GM10266 (cell line): ENCODE measurements at regions not wholly inside any gene's neighbourhood (a gene's known extent, or its start where the extent isn't known, plus 50 kb on each side); places are given as distances from the start of the nearest gene placed in this dataset.

Experiments
- DNase-seq: peaks from one replicate; pipeline ENCODE4 v3.0.0; 2012; ENCODE audit errors: extremely low spot score
- TF ChIP-seq, protein P1 (sequence below): IDR thresholded peaks from 2 replicates; pipeline ENCODE4 v1.5.1; 2012; ENCODE audit warnings: mild to moderate bottlenecking, low read depth; ENCODE audit not compliant: control insufficient read depth, insufficient read depth; ENCODE audit errors: missing control alignments

DNA sequence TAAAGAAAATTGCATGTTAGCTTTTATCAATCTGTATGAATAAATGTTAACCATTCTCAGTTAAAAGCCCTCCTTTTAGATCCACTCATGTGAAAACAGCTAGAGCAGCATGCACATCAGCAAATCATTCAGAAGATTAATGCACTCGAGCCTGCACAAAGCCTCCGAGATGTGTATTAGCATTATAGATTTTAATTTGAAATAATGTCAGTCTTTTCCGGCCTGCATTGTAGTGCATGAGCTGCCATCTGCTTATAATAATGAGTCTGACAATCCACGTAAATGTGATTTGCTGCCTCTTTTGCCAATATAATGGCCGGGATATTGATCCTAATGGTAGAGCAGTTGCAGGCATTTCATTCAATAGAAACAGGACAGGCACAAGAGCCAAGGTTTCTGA is 585.1 kb downstream of the IRX1 start:
- TF ChIP-seq, protein P1, sequence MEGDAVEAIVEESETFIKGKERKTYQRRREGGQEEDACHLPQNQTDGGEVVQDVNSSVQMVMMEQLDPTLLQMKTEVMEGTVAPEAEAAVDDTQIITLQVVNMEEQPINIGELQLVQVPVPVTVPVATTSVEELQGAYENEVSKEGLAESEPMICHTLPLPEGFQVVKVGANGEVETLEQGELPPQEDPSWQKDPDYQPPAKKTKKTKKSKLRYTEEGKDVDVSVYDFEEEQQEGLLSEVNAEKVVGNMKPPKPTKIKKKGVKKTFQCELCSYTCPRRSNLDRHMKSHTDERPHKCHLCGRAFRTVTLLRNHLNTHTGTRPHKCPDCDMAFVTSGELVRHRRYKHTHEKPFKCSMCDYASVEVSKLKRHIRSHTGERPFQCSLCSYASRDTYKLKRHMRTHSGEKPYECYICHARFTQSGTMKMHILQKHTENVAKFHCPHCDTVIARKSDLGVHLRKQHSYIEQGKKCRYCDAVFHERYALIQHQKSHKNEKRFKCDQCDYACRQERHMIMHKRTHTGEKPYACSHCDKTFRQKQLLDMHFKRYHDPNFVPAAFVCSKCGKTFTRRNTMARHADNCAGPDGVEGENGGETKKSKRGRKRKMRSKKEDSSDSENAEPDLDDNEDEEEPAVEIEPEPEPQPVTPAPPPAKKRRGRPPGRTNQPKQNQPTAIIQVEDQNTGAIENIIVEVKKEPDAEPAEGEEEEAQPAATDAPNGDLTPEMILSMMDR, result no peak

DNA sequence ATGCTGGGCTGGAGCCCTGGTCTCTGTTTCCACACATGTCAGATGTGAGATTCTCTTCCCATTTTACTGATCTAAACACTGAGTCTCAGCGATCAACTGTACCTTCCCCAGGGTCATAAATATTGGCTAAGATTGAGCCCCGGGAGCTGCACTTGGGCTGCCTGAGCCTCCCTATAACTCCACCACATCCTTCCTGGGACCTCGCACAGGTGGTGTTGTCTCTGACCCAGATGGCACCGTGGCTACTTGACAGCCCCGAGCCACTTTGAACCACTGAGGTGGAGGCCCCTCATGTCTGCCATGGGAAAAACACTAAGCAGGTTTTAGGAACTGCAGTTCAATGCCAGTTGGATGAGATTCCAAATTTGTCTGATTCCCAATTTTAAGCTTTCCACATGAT is 586.5 kb downstream of the IRX1 start:
- DNase-seq, result no peak
- TF ChIP-seq, protein P1, result no peak

More for the DNA sequence above, 585.1 kb downstream of the IRX1 start:
- DNase-seq, result no peak

DNA sequence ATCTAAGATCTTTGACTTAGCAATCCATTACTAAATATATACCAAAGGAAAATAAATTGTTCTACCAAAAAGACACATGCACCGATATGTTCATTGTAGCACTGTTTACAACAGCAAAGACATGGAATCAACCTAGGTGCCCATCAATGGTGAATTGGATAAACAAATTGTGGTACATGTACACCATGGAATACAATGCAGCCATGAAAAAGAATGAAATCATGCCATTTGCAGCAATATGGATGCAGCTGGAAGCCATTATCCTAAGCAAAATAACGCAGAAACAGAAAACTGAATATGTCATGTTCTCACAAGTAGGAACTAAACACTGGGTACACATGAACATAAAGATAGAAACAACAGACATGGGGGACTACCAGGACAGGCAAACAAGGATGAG is 589.5 kb downstream of the IRX1 start:
- DNase-seq, result no peak
- TF ChIP-seq, protein P1, result no peak

DNA sequence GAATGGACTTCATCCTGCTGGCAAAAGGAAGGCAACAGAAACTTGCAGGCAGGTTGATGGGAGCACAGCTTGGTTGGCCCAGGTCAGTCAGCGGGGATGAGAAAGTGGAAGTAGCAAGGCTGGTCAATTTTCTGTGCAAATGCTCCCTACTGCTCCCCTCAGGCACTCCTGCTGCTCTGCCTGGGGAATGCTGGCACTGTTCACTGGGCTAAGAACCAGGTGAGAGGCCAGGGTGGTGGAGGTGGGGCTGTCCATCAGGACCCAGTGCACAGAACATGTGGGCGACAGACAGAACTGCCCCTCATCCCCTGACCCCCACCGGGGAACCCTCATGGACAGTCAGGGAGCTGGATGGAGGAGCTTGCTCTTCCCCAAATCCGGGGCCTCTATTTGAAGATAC is 593.1 kb downstream of the IRX1 start:
- TF ChIP-seq, protein P1, result no peak
- DNase-seq, result no peak

DNA sequence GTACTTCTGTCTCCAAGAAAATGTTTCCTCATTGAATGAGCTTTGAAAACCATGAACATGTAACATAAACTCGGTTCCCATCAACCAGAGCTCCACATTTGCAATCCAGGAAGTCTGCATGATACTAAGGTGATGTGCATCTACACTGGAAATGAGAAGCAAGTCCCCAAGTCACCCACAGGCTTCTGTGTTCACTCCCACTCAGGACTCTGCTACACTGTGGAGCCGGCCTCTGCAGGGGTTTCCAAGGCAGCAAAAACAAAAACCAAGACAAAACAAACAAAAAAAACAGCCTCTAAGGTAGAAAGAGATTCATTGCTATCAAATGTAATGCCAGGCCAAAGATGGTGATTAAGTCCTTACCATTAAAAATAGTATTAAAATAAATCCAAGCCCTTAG is 593.7 kb downstream of the IRX1 start:
- TF ChIP-seq, protein P1, result no peak
- no peak for DNase-seq

DNA sequence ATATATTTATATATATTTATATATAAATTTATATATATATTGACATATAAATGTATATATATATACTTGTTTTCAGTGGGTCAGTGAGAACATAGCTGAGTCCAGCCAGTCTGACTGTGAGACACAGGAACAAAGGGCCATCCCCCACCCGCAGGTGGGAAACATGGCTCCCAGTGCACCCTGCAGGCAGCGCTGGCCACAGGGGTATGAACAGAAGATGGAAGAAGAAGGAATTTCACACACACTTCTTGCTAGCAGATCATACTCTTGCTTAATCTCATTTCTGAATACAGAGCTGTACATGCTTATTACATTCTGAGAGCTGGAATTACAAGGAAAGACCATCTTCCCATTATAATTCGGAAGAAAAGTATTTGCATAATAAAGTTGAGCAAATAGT is 595.4 kb downstream of the IRX1 start:
- no peak for DNase-seq
- TF ChIP-seq, protein P1, result no peak

DNA sequence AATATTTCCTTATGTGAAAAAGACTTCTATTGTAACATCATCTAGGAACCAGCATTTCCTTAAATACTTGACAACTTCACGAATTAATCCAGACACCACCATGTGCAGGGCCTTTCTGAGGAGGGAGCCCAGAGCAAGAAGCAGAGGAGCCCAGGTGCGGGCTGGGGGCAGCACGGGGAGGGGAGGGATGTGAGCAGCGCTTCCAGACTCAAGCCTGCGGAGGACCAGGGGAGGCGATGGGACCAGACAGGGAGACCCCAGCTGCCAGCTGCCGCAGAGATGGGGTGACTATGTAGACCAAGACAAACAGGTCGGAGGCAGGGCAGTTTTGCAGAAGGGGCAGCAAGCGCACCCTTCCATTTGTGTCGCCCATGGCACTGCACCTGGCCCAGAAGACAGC is 596.1 kb downstream of the IRX1 start:
- no peak for DNase-seq
- TF ChIP-seq, protein P1, result no peak

DNA sequence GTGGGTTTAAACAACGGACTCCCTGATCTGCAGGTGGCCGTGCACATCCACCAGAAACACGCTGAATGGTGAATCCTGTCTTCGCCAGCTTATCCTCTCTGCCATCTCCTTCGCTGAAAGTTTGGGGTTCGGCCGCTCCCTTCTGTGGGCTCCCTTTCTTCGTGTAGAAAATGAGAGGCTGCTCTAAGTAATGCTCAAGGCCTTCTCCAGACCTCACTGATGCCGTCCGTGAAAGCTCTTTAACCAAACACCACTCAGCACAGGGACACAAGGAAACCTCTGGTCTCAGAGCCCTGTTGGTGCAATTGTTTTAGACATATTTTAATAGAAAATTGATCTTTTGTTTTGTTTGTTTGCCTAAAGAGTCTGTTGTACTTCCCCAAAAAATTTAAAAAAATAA is 596.5 kb downstream of the IRX1 start:
- no peak for DNase-seq
- TF ChIP-seq, protein P1, result no peak
